Gastroesophageal sphincter (tissue), 3 donors: ENCODE measurements at regions not wholly inside any gene's neighbourhood (a gene's known extent, or its start where the extent isn't known, plus 50 kb on each side); places are given as distances from the start of the nearest gene placed in this dataset.

Experiments used
- EP300 ChIP-seq: sonication (generic); formaldehyde crosslinking; IDR thresholded peaks from one replicate; pipeline ENCODE4 v1.6.1; 2017; ENCODE audit warnings: antibody characterized with exemption, mild to moderate bottlenecking
- POLR2A ChIP-seq, 2 donors: fragments of 450-650 bp; IDR thresholded peaks; one replicate each; pipeline ENCODE4 v1.6.1; 2017; ENCODE audit warnings: antibody characterized with exemption in 2 of 2, mild to moderate bottlenecking in 2 of 2, moderate library complexity in 1 of 2
- POLR2AphosphoS5 ChIP-seq: sonication (generic); formaldehyde crosslinking; IDR thresholded peaks from one replicate; pipeline ENCODE4 v1.6.1; 2017; ENCODE audit warnings: antibody characterized with exemption
- TF ChIP-seq, protein P1 (sequence below), 4 experiments: fragments of 200-600 bp in 2 of 4; fragments of 450-650 bp in 2 of 4; sonication (generic) in 1 of 4; IDR thresholded peaks; one replicate each; pipeline ENCODE4 v1.5.1; 2017 to 2019; ENCODE audit warnings: antibody characterized with exemption in 4 of 4, mild to moderate bottlenecking in 2 of 4, moderate library complexity in 2 of 4

DNA sequence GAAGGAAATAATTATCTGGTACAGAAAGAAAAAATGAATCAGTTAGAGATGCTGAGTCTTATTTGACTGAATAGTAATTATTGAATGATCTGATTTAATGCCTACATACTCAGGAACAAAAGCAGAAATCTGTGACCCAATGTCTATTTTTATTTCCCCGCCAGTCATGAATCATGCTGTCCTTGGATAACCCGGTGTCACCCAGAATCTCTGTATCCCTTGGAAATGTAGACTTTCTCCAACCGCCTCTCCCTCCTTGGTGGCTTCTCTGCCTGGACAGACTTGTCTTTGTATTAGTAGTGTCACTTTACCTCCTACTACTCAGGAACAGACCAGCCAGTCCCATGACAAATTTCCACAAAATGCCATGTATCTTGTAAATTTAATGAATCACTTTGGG, 173.3 kb upstream of the PDGFD start:
- TF ChIP-seq, protein P1, sequence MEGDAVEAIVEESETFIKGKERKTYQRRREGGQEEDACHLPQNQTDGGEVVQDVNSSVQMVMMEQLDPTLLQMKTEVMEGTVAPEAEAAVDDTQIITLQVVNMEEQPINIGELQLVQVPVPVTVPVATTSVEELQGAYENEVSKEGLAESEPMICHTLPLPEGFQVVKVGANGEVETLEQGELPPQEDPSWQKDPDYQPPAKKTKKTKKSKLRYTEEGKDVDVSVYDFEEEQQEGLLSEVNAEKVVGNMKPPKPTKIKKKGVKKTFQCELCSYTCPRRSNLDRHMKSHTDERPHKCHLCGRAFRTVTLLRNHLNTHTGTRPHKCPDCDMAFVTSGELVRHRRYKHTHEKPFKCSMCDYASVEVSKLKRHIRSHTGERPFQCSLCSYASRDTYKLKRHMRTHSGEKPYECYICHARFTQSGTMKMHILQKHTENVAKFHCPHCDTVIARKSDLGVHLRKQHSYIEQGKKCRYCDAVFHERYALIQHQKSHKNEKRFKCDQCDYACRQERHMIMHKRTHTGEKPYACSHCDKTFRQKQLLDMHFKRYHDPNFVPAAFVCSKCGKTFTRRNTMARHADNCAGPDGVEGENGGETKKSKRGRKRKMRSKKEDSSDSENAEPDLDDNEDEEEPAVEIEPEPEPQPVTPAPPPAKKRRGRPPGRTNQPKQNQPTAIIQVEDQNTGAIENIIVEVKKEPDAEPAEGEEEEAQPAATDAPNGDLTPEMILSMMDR (IDR thresholded peaks at IDR 0.05) = no peak
- TF ChIP-seq POLR2AphosphoS5 (no peak), POLR2A (IDR thresholded peaks at IDR 0.05) (no peak), EP300 (no peak)
